GM23338 (cell line): ENCODE measurements at regions not wholly inside any gene's neighbourhood (a gene's known extent, or its start where the extent isn't known, plus 50 kb on each side); places are given as distances from the start of the nearest gene placed in this dataset.

Experiments
- ATAC-seq: fragments of 200-7000 bp; cut with Tn5 transposase; 3 replicates; pipeline ENCODE4 v1.9.1; 2020
- DNase-seq: peaks from one replicate; pipeline ENCODE4 v3.0.0-alpha.2; 2015; ENCODE audit warnings: low spot score
- H2AFZ ChIP-seq: fragments of 200-600 bp; sonication (generic); 2 replicates; pipeline ENCODE4 v1.8.0; 2016; ENCODE audit warnings: antibody characterized with exemption, mild to moderate bottlenecking, moderate library complexity
- H3F3A ChIP-seq: fragments of 200-600 bp; sonication (generic); replicated peaks from 2 replicates; pipeline ENCODE4 v1.8.0; 2017; ENCODE audit warnings: antibody characterized with exemption, mixed run types, low read depth
- H3K27ac ChIP-seq: fragments of 200-600 bp; sonication (generic); 2 replicates; pipeline ENCODE4 v1.6.1; 2016; ENCODE audit warnings: low read depth
- H3K27me3 ChIP-seq: fragments of 200-600 bp; sonication (generic); 2 replicates; pipeline ENCODE4 v1.8.0; 2016; ENCODE audit warnings: mild to moderate bottlenecking, mixed run types, moderate library complexity; ENCODE audit not compliant: insufficient read depth
- H3K36me3 ChIP-seq: fragments of 200-600 bp; sonication (generic); 2 replicates; pipeline ENCODE4 v1.8.0; 2016; ENCODE audit warnings: mild to moderate bottlenecking; ENCODE audit not compliant: insufficient read depth
- H3K4me1 ChIP-seq: fragments of 200-600 bp; sonication (generic); 2 replicates; pipeline ENCODE4 v1.8.0; 2016; ENCODE audit warnings: mild to moderate bottlenecking, moderate library complexity; ENCODE audit not compliant: insufficient read depth
- H3K4me2 ChIP-seq: fragments of 200-600 bp; sonication (generic); 2 replicates; pipeline ENCODE4 v1.7.1; 2017; ENCODE audit warnings: mixed run types
- H3K4me3 ChIP-seq: fragments of 200-600 bp; sonication (generic); 2 replicates; pipeline ENCODE4 v1.6.1; 2016; ENCODE audit warnings: mixed run types
- H3K79me2 ChIP-seq: fragments of 200-600 bp; sonication (generic); replicated peaks from 2 replicates; pipeline ENCODE4 v1.8.0; 2017; ENCODE audit warnings: mild to moderate bottlenecking; ENCODE audit not compliant: insufficient read depth
- H3K9me2 ChIP-seq: fragments of 200-600 bp; sonication (generic); 2 replicates; pipeline ENCODE4 v1.8.0; 2017; ENCODE audit not compliant: insufficient read depth
- H4K20me1 ChIP-seq: fragments of 200-600 bp; sonication (generic); replicated peaks from 2 replicates; pipeline ENCODE4 v1.8.0; 2017; ENCODE audit warnings: mild to moderate bottlenecking; ENCODE audit not compliant: insufficient read depth
- H3K27ac Mint-ChIP-seq: 2 replicates; pipeline ENCODE4 v1.8.0; 2020; ENCODE audit warnings: inconsistent platforms, mild to moderate bottlenecking, moderate library complexity, mixed read lengths
- H3K27me3 Mint-ChIP-seq: 3 replicates; pipeline ENCODE4 v1.8.0; 2022; ENCODE audit warnings: low read depth, mild to moderate bottlenecking, moderate library complexity, mixed read lengths, inconsistent platforms; ENCODE audit not compliant: insufficient read depth, poor library complexity
- H3K36me3 Mint-ChIP-seq: 3 replicates; pipeline ENCODE4 v1.8.0; 2021; ENCODE audit warnings: low read depth, mild to moderate bottlenecking, inconsistent platforms, moderate library complexity, mixed read lengths
- H3K4me1 Mint-ChIP-seq: 3 replicates; pipeline ENCODE4 v1.8.0; 2020; ENCODE audit warnings: mild to moderate bottlenecking, inconsistent platforms, mixed read lengths
- H3K4me3 Mint-ChIP-seq: 3 replicates; pipeline ENCODE4 v1.8.0; 2021; ENCODE audit warnings: moderate library complexity, mild to moderate bottlenecking, inconsistent platforms, mixed read lengths
- H3K9me3 Mint-ChIP-seq: 3 replicates; pipeline ENCODE4 v1.8.0; 2020; ENCODE audit warnings: moderate library complexity, mild to moderate bottlenecking, inconsistent platforms, mixed read lengths
- CREB1 ChIP-seq: fragments of 250-450 bp; sonication (Bioruptor Pico); IDR thresholded peaks from 2 replicates; pipeline ENCODE4 v1.5.0; 2020; ENCODE audit warnings: low read depth, mild to moderate bottlenecking, moderate library complexity
- CTCF ChIP-seq, 2 experiments: fragments of 200-600 bp in 1 of 2; sonication (generic) in 1 of 2; conservative IDR thresholded peaks; 2 replicates each; pipeline versions ENCODE4 v1.5.1 to v1.6.1; 2016 to 2017; ENCODE audit warnings: antibody characterized with exemption in 2 of 2, low read depth in 2 of 2, mild to moderate bottlenecking in 2 of 2, moderate library complexity in 1 of 2
- ETS1 ChIP-seq: IDR thresholded peaks from 2 replicates; pipeline ENCODE4 v1.6.1; 2016; ENCODE audit warnings: antibody characterized with exemption
- EZH2 ChIP-seq: fragments of 200-600 bp; sonication (generic); IDR thresholded peaks from one replicate; pipeline ENCODE4 v1.8.0; 2017; ENCODE audit warnings: antibody characterized with exemption, mild to moderate bottlenecking, low read depth; ENCODE audit not compliant: unreplicated experiment
- EZH2phosphoT487 ChIP-seq: fragments of 200-600 bp; sonication (generic); IDR thresholded peaks from one replicate; pipeline ENCODE4 v1.8.1; 2018; ENCODE audit warnings: antibody characterized with exemption; ENCODE audit not compliant: unreplicated experiment
- JUNB ChIP-seq: IDR thresholded peaks from one replicate; pipeline ENCODE4 v1.6.1; 2016; ENCODE audit warnings: antibody characterized with exemption; ENCODE audit not compliant: unreplicated experiment
- NANOG ChIP-seq: IDR thresholded peaks from 2 replicates; pipeline ENCODE4 v1.6.1; 2016; ENCODE audit warnings: antibody characterized with exemption, borderline replicate concordance
- POLR2AphosphoS5 ChIP-seq: IDR thresholded peaks from 2 replicates; pipeline ENCODE4 v1.6.1; 2016; ENCODE audit warnings: antibody characterized with exemption, low read depth
- REST ChIP-seq: IDR thresholded peaks from one replicate; pipeline ENCODE4 v1.6.1; 2018; ENCODE audit warnings: antibody characterized with exemption; ENCODE audit not compliant: unreplicated experiment
- STAT1 ChIP-seq: IDR thresholded peaks from one replicate; pipeline ENCODE4 v1.6.1; 2016; ENCODE audit warnings: antibody characterized with exemption; ENCODE audit not compliant: unreplicated experiment
- ZNF114 ChIP-seq: fragments of 250-450 bp; sonication (Bioruptor Pico); IDR thresholded peaks from 2 replicates; pipeline ENCODE4 v1.5.0; 2020; ENCODE audit warnings: mild to moderate bottlenecking, moderate library complexity
- ZNF331 ChIP-seq: fragments of 250-450 bp; sonication (Bioruptor Pico); IDR thresholded peaks from 2 replicates; pipeline ENCODE4 v1.5.0; 2020; ENCODE audit warnings: low read depth, mild to moderate bottlenecking, moderate library complexity
- ZNF462 ChIP-seq: fragments of 250-450 bp; sonication (Bioruptor Pico); IDR thresholded peaks from 2 replicates; pipeline ENCODE4 v1.5.0; 2020; ENCODE audit warnings: mild to moderate bottlenecking, moderate library complexity

GRCh38 chr10:44558521-44558920 is 173.6 kb upstream of the CXCL12 start:
- no peaks in the 10 kb centered on the region for H4K20me1 ChIP-seq
- H2AFZ ChIP-seq: no peak overlapping the region
- H3K36me3 ChIP-seq: no peaks in the 10 kb centered on the region
- Mint-ChIP-seq H3K4me1 (no peaks in the 10 kb centered on the region), H3K27ac (no peak overlapping the region), H3K4me3 (no peak overlapping the region), H3K36me3 (no peaks in the 10 kb centered on the region), H3K9me3 (no peaks in the 10 kb centered on the region; the same call in 2 of the 3 replicates), H3K27me3 (peaks cover 4% of the 10 kb centered on the region)
- no peak for TF ChIP-seq JUNB
- no peak for TF ChIP-seq ZNF331
- TF ChIP-seq EZH2phosphoT487: no peak
- TF ChIP-seq ETS1: no peak
- TF ChIP-seq CREB1: no peak
- no peak for TF ChIP-seq REST
- TF ChIP-seq ZNF114: no peak
- no peak for TF ChIP-seq STAT1
- TF ChIP-seq EZH2: no peak
- no peak for TF ChIP-seq CTCF (conservative IDR thresholded peaks at IDR 0.05; ENCODE audit: low read depth in 2 of 2)
- TF ChIP-seq NANOG: no peak
- TF ChIP-seq POLR2AphosphoS5: no peak
- TF ChIP-seq ZNF462 (CRISPR knock-in tag): no peak
- no peak overlapping the region for H3K4me3 ChIP-seq
- peaks cover 13% of the 10 kb centered on the region for H3K9me2 ChIP-seq
- no peak overlapping the region for H3K27ac ChIP-seq
- no peaks in the 10 kb centered on the region for H3F3A ChIP-seq
- H3K79me2 ChIP-seq: no peaks in the 10 kb centered on the region
- H3K27me3 ChIP-seq: no peaks in the 10 kb centered on the region
- ATAC-seq: no peak
- no peaks in the 10 kb centered on the region for H3K4me1 ChIP-seq
- DNase-seq: no peak
- H3K4me2 ChIP-seq: no peak overlapping the region
